ENCODE measurements at regions not wholly inside any gene's neighbourhood (a gene's known extent, or its start where the extent isn't known, plus 50 kb on each side); places are given as distances from the start of the nearest gene placed in this dataset.

DNA sequence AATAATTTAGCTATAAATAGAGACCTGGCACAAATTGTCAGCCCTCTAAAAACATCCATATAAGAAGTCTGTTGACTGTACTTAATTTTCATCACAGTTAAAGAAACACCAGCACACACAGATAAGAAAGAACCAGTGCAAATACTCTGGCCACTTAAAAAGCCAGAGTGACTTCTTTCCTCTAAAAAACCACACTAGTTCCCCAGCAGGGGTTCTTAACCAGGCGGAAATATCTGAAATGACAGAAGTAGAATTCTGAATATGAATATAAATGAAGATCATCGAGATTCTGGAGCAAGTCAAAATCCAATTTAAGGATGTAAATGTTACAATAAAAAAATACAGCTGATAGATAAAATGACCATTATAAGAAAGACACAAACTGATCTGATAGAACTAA is 870.6 kb upstream of the ADGRL4 start:
- no peak for TF ChIP-seq POLR2A (IDR thresholded peaks at IDR 0.05)
- TF ChIP-seq, protein P1, sequence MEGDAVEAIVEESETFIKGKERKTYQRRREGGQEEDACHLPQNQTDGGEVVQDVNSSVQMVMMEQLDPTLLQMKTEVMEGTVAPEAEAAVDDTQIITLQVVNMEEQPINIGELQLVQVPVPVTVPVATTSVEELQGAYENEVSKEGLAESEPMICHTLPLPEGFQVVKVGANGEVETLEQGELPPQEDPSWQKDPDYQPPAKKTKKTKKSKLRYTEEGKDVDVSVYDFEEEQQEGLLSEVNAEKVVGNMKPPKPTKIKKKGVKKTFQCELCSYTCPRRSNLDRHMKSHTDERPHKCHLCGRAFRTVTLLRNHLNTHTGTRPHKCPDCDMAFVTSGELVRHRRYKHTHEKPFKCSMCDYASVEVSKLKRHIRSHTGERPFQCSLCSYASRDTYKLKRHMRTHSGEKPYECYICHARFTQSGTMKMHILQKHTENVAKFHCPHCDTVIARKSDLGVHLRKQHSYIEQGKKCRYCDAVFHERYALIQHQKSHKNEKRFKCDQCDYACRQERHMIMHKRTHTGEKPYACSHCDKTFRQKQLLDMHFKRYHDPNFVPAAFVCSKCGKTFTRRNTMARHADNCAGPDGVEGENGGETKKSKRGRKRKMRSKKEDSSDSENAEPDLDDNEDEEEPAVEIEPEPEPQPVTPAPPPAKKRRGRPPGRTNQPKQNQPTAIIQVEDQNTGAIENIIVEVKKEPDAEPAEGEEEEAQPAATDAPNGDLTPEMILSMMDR (IDR thresholded peaks at IDR 0.05), result no peak
- 58 to 77% (median 75%) methylated on average over 2 of the region's 2 CpGs for WGBS, 4 donors
- intact Hi-C loops (cut with DNase I), result no loop called here

DNA sequence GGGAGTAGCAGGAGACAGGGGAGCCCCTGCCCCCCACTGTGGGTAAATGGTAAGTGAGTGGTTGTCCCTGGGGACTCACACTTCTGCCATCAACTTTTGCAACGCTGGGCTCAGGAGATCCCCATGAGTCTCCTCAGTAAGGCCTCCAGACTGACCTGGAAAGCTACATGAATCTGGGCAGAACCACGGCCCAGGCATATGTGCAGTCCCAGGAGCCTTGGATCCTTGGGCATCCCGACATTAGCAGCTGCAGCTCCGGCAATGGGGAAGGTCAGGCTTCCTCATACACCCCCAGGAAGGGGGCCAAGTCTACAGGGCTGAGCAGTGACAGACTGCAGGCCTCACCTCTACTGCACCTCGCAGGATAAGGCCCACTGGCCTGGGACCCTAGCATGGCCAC is 868.7 kb upstream of the ADGRL4 start:
- Histone ChIP-seq H3K27ac (no peak overlapping the region), H3K9me3 (replicated peaks in 1 of 3) (peaks cover 0 to 4% (median 0%) of the 10 kb centered on the region in 3 donors), H3K27me3 (no peaks in the 10 kb centered on the region), H3K36me3 (replicated peaks in 1 of 2) (no peaks in the 10 kb centered on the region), H3K4me1 (replicated peaks in 1 of 2) (no peaks in the 10 kb centered on the region), H3K4me3 (no peak overlapping the region)
- 82 to 93% (median 87%) methylated on average over 2 to 5 of the region's 5 CpGs; no CpG with 5 or more reads in 1 of the 4 donors for WGBS, 4 donors
- intact Hi-C loops (cut with DNase I), result no loop called here
- no peak for TF ChIP-seq POLR2A (IDR thresholded peaks at IDR 0.05)
- TF ChIP-seq, protein P1 (IDR thresholded peaks at IDR 0.05), result no peak
- no peak for DNase-seq

More for the DNA sequence above, 870.6 kb upstream of the ADGRL4 start:
- Histone ChIP-seq H3K36me3 (replicated peaks in 1 of 2) (no peaks in the 10 kb centered on the region), H3K9me3 (replicated peaks in 1 of 3) (peaks cover 0 to 4% (median 0%) of the 10 kb centered on the region in 3 donors), H3K4me3 (no peak overlapping the region), H3K27ac (no peak overlapping the region), H3K4me1 (replicated peaks in 1 of 2) (no peaks in the 10 kb centered on the region), H3K27me3 (no peaks in the 10 kb centered on the region)
- no peak for DNase-seq

DNA sequence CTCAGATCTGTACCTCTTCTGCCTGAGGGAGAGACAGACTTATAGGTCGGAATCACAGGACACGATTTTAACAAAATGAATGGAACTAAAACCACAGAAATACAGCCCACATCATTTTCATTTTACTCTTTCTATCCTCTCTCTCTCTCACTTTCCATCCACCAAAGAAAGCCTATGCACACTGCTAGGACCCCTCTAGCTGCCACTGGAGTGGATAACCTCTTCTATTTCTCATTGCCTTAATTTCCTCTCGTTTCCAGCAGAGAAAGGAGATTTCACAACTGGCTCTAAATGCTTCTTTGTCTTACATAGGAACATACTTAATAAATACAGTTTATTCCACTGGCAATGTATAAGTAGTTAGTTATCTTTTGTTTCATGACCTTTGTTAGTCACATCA is 867.8 kb upstream of the ADGRL4 start:
- Histone ChIP-seq H3K9me3 (replicated peaks in 1 of 3) (peaks cover 0 to 4% (median 0%) of the 10 kb centered on the region in 3 donors), H3K27ac (no peak overlapping the region), H3K36me3 (replicated peaks in 1 of 2) (no peaks in the 10 kb centered on the region), H3K4me3 (no peak overlapping the region), H3K4me1 (replicated peaks in 1 of 2) (no peaks in the 10 kb centered on the region), H3K27me3 (no peaks in the 10 kb centered on the region)
- DNase-seq, result no peak
- intact Hi-C loops (cut with DNase I), result no loop called here
- TF ChIP-seq POLR2A (IDR thresholded peaks at IDR 0.05), result no peak
- TF ChIP-seq, protein P1 (IDR thresholded peaks at IDR 0.05), result no peak
- 72 to 83% (median 75%) methylated on average over 3 of the region's 3 CpGs for WGBS, 4 donors

DNA sequence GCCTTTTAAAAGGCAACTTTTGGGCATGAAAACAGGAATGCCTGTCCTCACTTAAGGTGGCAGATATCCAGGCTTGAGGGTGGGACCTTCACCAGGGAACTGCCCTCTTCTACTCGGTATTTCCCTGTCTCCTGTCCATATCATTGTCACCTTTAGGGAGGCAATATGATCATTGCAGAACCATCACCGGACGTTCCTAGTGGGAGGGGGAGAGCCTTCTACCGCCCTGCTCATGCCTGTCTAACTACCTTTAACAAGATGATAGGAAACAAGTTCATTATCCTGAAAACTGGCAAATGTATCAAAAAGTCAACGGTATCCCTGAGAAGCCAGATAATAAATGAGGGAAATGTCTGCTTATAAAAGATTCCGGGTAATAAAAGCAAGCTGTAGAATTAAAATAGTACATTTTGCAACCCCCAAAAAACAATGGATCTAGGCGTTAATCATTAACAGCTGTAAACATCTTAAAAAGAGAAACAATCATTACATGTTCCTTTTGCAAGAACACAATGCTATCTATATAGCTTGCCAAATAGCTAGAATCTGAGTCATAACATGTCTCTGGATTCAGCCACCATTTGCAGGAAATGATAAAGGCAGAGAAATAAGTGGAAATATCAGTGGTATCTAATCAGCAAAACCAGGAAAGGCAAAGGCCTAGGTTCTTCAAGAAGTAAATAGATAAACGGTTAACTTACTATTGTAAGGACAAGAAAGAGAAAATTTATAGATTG is 852.9 kb upstream of the ADGRL4 start:
- Histone ChIP-seq H3K27ac (no peak overlapping the region), H3K4me3 (no peak overlapping the region), H3K9me3 (replicated peaks in 1 of 3) (no peaks in the 10 kb centered on the region), H3K27me3 (no peaks in the 10 kb centered on the region), H3K4me1 (replicated peaks in 1 of 2) (no peaks in the 10 kb centered on the region), H3K36me3 (replicated peaks in 1 of 2) (no peaks in the 10 kb centered on the region)
- intact Hi-C loops (cut with DNase I), result no loop called here
- no peak for DNase-seq
- WGBS, 4 donors, result 76 to 79% (median 77%) methylated on average over 8 of the region's 8 CpGs
- TF ChIP-seq, protein P1 (IDR thresholded peaks at IDR 0.05), result no peak
- no peak for TF ChIP-seq POLR2A (IDR thresholded peaks at IDR 0.05)

All from adrenal gland (tissue), 9 donors.